Neural progenitor cell (in vitro differentiated cells): ENCODE measurements at regions not wholly inside any gene's neighbourhood (a gene's known extent, or its start where the extent isn't known, plus 50 kb on each side); places are given as distances from the start of the nearest gene placed in this dataset.

Source experiments
- CTCF ChIP-seq: fragments of 200-600 bp; sonication (generic); IDR thresholded peaks from 2 replicates; pipeline ENCODE4 v1.5.1; 2017; ENCODE audit warnings: antibody characterized with exemption, mild to moderate bottlenecking
- EZH2 ChIP-seq: fragments of 200-600 bp; sonication (generic); IDR thresholded peaks from 2 replicates; pipeline ENCODE4 v1.6.1; 2017; ENCODE audit warnings: antibody characterized with exemption, mild to moderate bottlenecking, moderate library complexity
- EZH2phosphoT487 ChIP-seq: fragments of 200-600 bp; sonication (generic); IDR thresholded peaks from 2 replicates; pipeline ENCODE4 v1.6.1; 2017; ENCODE audit warnings: antibody characterized with exemption

GRCh38 chr12:102344691-102345090 lies 135.7 kb downstream of the IGF1 start:
- TF ChIP-seq EZH2phosphoT487 (no peak), CTCF (no peak), EZH2 (no peak)
